H9 (cell line): ENCODE measurements at regions not wholly inside any gene's neighbourhood (a gene's known extent, or its start where the extent isn't known, plus 50 kb on each side); places are given as distances from the start of the nearest gene placed in this dataset.

Experiments
- DNase-seq: peaks from one replicate; pipeline ENCODE4 v3.0.0-alpha.2; 2017
- H2AFZ ChIP-seq: one replicate; pipeline ENCODE4 v1.6.1; 2013; ENCODE audit warnings: mild to moderate bottlenecking, low read length, control low read depth, moderate library complexity
- H2AK5ac ChIP-seq: 2 replicates; pipeline ENCODE4 v1.6.1; 2013; ENCODE audit warnings: low read length, control low read depth, mixed read lengths; ENCODE audit not compliant: insufficient read length
- H2BK120ac ChIP-seq: one replicate; pipeline ENCODE4 v1.6.1; 2013; ENCODE audit warnings: low read depth, mild to moderate bottlenecking, low read length, control low read depth, inconsistent platforms; ENCODE audit not compliant: poor library complexity, severe bottlenecking
- H2BK12ac ChIP-seq: 2 replicates; pipeline ENCODE4 v1.6.1; 2013; ENCODE audit warnings: low read length, control low read depth, mixed read lengths, low read depth; ENCODE audit not compliant: insufficient read length
- H2BK15ac ChIP-seq: 2 replicates; pipeline ENCODE4 v1.6.1; 2013; ENCODE audit warnings: low read depth, low read length, control low read depth
- H2BK20ac ChIP-seq: one replicate; pipeline ENCODE4 v1.6.1; 2013; ENCODE audit warnings: low read depth, mild to moderate bottlenecking, low read length, control low read depth, inconsistent platforms; ENCODE audit not compliant: poor library complexity, severe bottlenecking
- H2BK5ac ChIP-seq: 2 replicates; pipeline ENCODE4 v1.6.1; 2013; ENCODE audit warnings: low read length, control low read depth, mixed read lengths; ENCODE audit not compliant: insufficient read length
- H3K14ac ChIP-seq: 2 replicates; pipeline ENCODE4 v1.6.1; 2013; ENCODE audit warnings: low read length, control low read depth; ENCODE audit not compliant: insufficient read depth
- H3K18ac ChIP-seq: 2 replicates; pipeline ENCODE4 v1.6.1; 2013; ENCODE audit warnings: low read depth, mild to moderate bottlenecking, mixed read lengths, low read length, control low read depth; ENCODE audit not compliant: insufficient read length
- H3K23ac ChIP-seq: 2 replicates; pipeline ENCODE4 v1.6.1; 2013; ENCODE audit warnings: low read length, control low read depth, mixed read lengths, low read depth; ENCODE audit not compliant: insufficient read length
- H3K23me2 ChIP-seq: 2 replicates; pipeline ENCODE4 v1.6.1; 2013; ENCODE audit warnings: low read depth, mild to moderate bottlenecking, mixed read lengths, low read length, control low read depth; ENCODE audit not compliant: insufficient read length, poor library complexity, severe bottlenecking
- H3K27ac ChIP-seq: 2 replicates; pipeline ENCODE4 v1.5.1; 2013; ENCODE audit warnings: low read length, control low read depth, mixed read lengths, low read depth; ENCODE audit not compliant: insufficient read length
- H3K27me3 ChIP-seq: 2 replicates; pipeline ENCODE4 v1.6.1; 2013; ENCODE audit warnings: low read length, control low read depth, inconsistent platforms; ENCODE audit not compliant: insufficient read depth
- H3K4ac ChIP-seq: 2 replicates; pipeline ENCODE4 v1.6.1; 2013; ENCODE audit warnings: low read depth, mild to moderate bottlenecking, control low read depth, inconsistent platforms, low read length, moderate library complexity
- H3K4me1 ChIP-seq: 2 replicates; pipeline ENCODE4 v1.6.1; 2013; ENCODE audit warnings: low read length, control low read depth, inconsistent platforms; ENCODE audit not compliant: insufficient read depth
- H3K4me2 ChIP-seq: 2 replicates; pipeline ENCODE4 v1.6.1; 2013; ENCODE audit warnings: low read length, control low read depth, mixed read lengths; ENCODE audit not compliant: insufficient read length, insufficient read depth
- H3K56ac ChIP-seq: 2 replicates; pipeline ENCODE4 v1.6.1; 2013; ENCODE audit warnings: low read depth, mild to moderate bottlenecking, mixed read lengths, low read length, control low read depth; ENCODE audit not compliant: insufficient read length
- H3K79me1 ChIP-seq: 2 replicates; pipeline ENCODE4 v1.6.1; 2013; ENCODE audit warnings: low read depth, mild to moderate bottlenecking, moderate library complexity, low read length, control low read depth, inconsistent platforms; ENCODE audit not compliant: insufficient read depth, poor library complexity, severe bottlenecking
- H3K79me2 ChIP-seq: 2 replicates; pipeline ENCODE4 v1.6.1; 2013; ENCODE audit warnings: low read length, control low read depth, inconsistent platforms; ENCODE audit not compliant: insufficient read depth
- H3K9ac ChIP-seq: 2 replicates; pipeline ENCODE4 v1.6.1; 2013; ENCODE audit warnings: low read length, control low read depth, mixed read lengths; ENCODE audit not compliant: insufficient read length; ENCODE audit errors: extremely low read depth
- H3K9me3 ChIP-seq: one replicate; pipeline ENCODE4 v1.6.1; 2013; ENCODE audit warnings: low read depth, low read length, inconsistent platforms; ENCODE audit not compliant: control insufficient read depth
- H3T11ph ChIP-seq: one replicate; pipeline ENCODE4 v1.6.1; 2013; ENCODE audit warnings: mild to moderate bottlenecking, low read length, control low read depth, inconsistent platforms
- H4K20me1 ChIP-seq: one replicate; pipeline ENCODE4 v1.6.1; 2013; ENCODE audit not compliant: control insufficient read depth, insufficient read length, insufficient read depth
- H4K5ac ChIP-seq: 2 replicates; pipeline ENCODE4 v1.6.1; 2013; ENCODE audit warnings: low read depth, mild to moderate bottlenecking, mixed read lengths, low read length, control low read depth; ENCODE audit not compliant: insufficient read length
- H4K8ac ChIP-seq: replicated peaks from 2 replicates; pipeline ENCODE4 v1.6.1; 2013; ENCODE audit warnings: low read length, control low read depth, mixed read lengths, low read depth; ENCODE audit not compliant: insufficient read length
- H4K91ac ChIP-seq: 2 replicates; pipeline ENCODE4 v1.6.1; 2013; ENCODE audit warnings: low read depth, mild to moderate bottlenecking, moderate library complexity, mixed read lengths, low read length, control low read depth; ENCODE audit not compliant: insufficient read length
- H3K27ac Mint-ChIP-seq, 3 experiments: 2 replicates in 2 of 3; 3 replicates in 1 of 3; pipeline ENCODE4 v1.8.0; 2020 to 2021; ENCODE audit warnings: mixed read lengths in 3 of 3, mild to moderate bottlenecking in 1 of 3, moderate library complexity in 1 of 3
- H3K27me3 Mint-ChIP-seq: 2 replicates; pipeline ENCODE4 v1.8.0; 2021; ENCODE audit warnings: low read depth, mild to moderate bottlenecking, moderate library complexity, mixed read lengths
- H3K36me3 Mint-ChIP-seq, 3 experiments: 2 replicates in 2 of 3; 3 replicates in 1 of 3; pipeline ENCODE4 v1.8.0; 2020 to 2021; ENCODE audit warnings: low read depth in 3 of 3, mixed read lengths in 3 of 3; ENCODE audit not compliant: insufficient read depth in 1 of 3
- H3K4me1 Mint-ChIP-seq, 2 experiments: 2 replicates each; pipeline ENCODE4 v1.8.0; 2020; ENCODE audit warnings: mixed read lengths in 2 of 2
- H3K4me3 Mint-ChIP-seq, 2 experiments: 2 replicates in 1 of 2; 3 replicates in 1 of 2; pipeline ENCODE4 v1.8.0; 2020 to 2021; ENCODE audit warnings: mild to moderate bottlenecking in 2 of 2, mixed read lengths in 2 of 2, moderate library complexity in 1 of 2
- H3K9me3 Mint-ChIP-seq, 2 experiments: 2 replicates in 1 of 2; 3 replicates in 1 of 2; pipeline ENCODE4 v1.8.0; 2020; ENCODE audit warnings: mild to moderate bottlenecking in 2 of 2, mixed read lengths in 2 of 2, moderate library complexity in 1 of 2
- CTCF ChIP-seq: fragments of 200-600 bp; sonication (generic); conservative IDR thresholded peaks from 3 replicates; pipeline ENCODE4 v1.8.0; 2021; ENCODE audit warnings: antibody characterized with exemption, mild to moderate bottlenecking
- WGBS: extraction: QIAGEN DNeasy Blood & Tissue Kit; methylation state at CpG from one replicate; pipeline ENCODE4 v1.1.7; 2013; ENCODE audit warnings: missing lambda C conversion rate, low lambda C conversion rate, mixed read lengths; ENCODE audit not compliant: insufficient read length; ENCODE audit errors: extremely low coverage; 5-methylcytosine and 5-hydroxymethylcytosine counted together

- Histone ChIP-seq H3K79me1 (no peaks in the 10 kb centered on the region), H3K27me3 (no peaks in the 10 kb centered on the region), H2BK15ac (no peak overlapping the region), H3K79me2 (no peaks in the 10 kb centered on the region), H2BK20ac (no peak overlapping the region), H2AFZ (no peak overlapping the region), H3K9ac (no peak overlapping the region), H3K18ac (no peak overlapping the region), H3K23me2 (no peaks in the 10 kb centered on the region), H2BK120ac (no peak overlapping the region), H4K8ac (no peak overlapping the region), H3K4ac (no peak overlapping the region), H3K27ac (no peak overlapping the region), H2BK5ac (no peak overlapping the region), H3K14ac (no peak overlapping the region), H3K9me3 (no peaks in the 10 kb centered on the region), H3K4me1 (no peaks in the 10 kb centered on the region), H3K56ac (no peak overlapping the region), H2AK5ac (no peak overlapping the region), H3K4me2 (no peak overlapping the region), H3K23ac (no peak overlapping the region), H2BK12ac (no peak overlapping the region), H4K91ac (no peak overlapping the region), H4K5ac (no peak overlapping the region), H4K20me1 (no peaks in the 10 kb centered on the region), H3T11ph (no peak overlapping the region)
- Mint-ChIP-seq H3K4me3 (no peak overlapping the region), H3K9me3 (peaks cover 0 to 4% of the 10 kb centered on the region in 2 experiments; a peak in 2 of 5 replicates), H3K27me3 (peaks cover 10% of the 10 kb centered on the region), H3K4me1 (peaks cover 4 to 5% of the 10 kb centered on the region in 2 experiments; a peak in 3 of 4 replicates), H3K36me3 (no peaks in the 10 kb centered on the region), H3K27ac (no peak overlapping the region)
- no CpG with 5 or more reads among the region's 1 CpG for WGBS
- no peak for TF ChIP-seq CTCF
- no peak for DNase-seq
Observed at GRCh38 chr16:66238696-66239095, 127.8 kb upstream of the CDH5 start.
